DND-41 (cell line): ENCODE measurements at regions not wholly inside any gene's neighbourhood (a gene's known extent, or its start where the extent isn't known, plus 50 kb on each side); places are given as distances from the start of the nearest gene placed in this dataset.

Source experiments
- EZH2 ChIP-seq: IDR thresholded peaks from 3 replicates; pipeline ENCODE4 v1.6.1; 2012; ENCODE audit warnings: borderline replicate concordance, low read depth, mild to moderate bottlenecking, moderate library complexity, low read length, inconsistent platforms; ENCODE audit not compliant: severe bottlenecking
- TF ChIP-seq, protein P1 (sequence below): IDR thresholded peaks from 2 replicates; pipeline ENCODE4 v1.5.1; 2012; ENCODE audit warnings: borderline replicate concordance, low read length, moderate library complexity, mild to moderate bottlenecking; ENCODE audit not compliant: poor library complexity, severe bottlenecking; ENCODE audit errors: extremely low read depth

DNA sequence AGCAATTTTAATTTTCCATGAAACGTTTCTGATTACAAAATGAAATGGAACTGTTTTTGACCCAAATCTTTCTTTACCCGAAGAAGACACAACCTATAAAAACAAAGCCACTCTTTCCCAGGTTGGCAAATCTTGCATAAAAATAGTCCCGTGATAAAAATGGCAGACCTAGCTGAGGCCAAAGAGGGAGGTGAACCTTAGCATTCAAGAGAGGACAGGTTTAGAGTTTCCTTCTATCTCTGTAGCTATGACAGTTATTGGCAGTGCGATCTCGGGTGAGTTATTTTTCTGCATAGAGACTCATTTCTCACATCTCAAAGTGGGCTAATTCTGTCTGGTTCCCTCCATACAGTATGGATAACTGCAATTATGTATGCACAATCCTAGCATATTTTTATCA, 241.4 kb downstream of the MAP2K6 start:
- TF ChIP-seq, protein P1, sequence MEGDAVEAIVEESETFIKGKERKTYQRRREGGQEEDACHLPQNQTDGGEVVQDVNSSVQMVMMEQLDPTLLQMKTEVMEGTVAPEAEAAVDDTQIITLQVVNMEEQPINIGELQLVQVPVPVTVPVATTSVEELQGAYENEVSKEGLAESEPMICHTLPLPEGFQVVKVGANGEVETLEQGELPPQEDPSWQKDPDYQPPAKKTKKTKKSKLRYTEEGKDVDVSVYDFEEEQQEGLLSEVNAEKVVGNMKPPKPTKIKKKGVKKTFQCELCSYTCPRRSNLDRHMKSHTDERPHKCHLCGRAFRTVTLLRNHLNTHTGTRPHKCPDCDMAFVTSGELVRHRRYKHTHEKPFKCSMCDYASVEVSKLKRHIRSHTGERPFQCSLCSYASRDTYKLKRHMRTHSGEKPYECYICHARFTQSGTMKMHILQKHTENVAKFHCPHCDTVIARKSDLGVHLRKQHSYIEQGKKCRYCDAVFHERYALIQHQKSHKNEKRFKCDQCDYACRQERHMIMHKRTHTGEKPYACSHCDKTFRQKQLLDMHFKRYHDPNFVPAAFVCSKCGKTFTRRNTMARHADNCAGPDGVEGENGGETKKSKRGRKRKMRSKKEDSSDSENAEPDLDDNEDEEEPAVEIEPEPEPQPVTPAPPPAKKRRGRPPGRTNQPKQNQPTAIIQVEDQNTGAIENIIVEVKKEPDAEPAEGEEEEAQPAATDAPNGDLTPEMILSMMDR: no peak
- TF ChIP-seq EZH2: no peak
